Thyroid gland (tissue), 4 donors: ENCODE measurements at regions not wholly inside any gene's neighbourhood (a gene's known extent, or its start where the extent isn't known, plus 50 kb on each side); places are given as distances from the start of the nearest gene placed in this dataset.

Source experiments
- DNase-seq, 2 donors: peaks; one replicate each; pipeline ENCODE4 v3.0.0-alpha.2; 2019
- H3K27ac ChIP-seq, 3 donors: fragments of 200-600 bp; sonication (generic); 1 replicate in 2 of 3; 2 replicates in 1 of 3; pipeline ENCODE4 v1.5.1; 2016 to 2019; ENCODE audit warnings: mild to moderate bottlenecking in 1 of 3, moderate library complexity in 1 of 3
- H3K27me3 ChIP-seq: fragments of 200-600 bp; sonication (generic); one replicate; pipeline ENCODE4 v1.5.1; 2019
- H3K36me3 ChIP-seq, 2 donors: fragments of 200-600 bp; sonication (generic); one replicate each; pipeline ENCODE4 v1.5.1; 2016 to 2019
- H3K4me1 ChIP-seq, 2 donors: fragments of 200-600 bp; sonication (generic); one replicate each; pipeline ENCODE4 v1.5.1; 2017 to 2019
- H3K4me3 ChIP-seq, 3 donors: fragments of 200-600 bp; sonication (generic); replicated peaks in 1 of 3; 1 replicate in 2 of 3; 2 replicates in 1 of 3; pipeline ENCODE4 v1.5.1; 2016; ENCODE audit warnings: mild to moderate bottlenecking in 1 of 3
- H3K9me3 ChIP-seq: fragments of 200-600 bp; sonication (generic); one replicate; pipeline ENCODE4 v1.5.1; 2017
- POLR2A ChIP-seq, 2 donors: fragments of 450-650 bp; IDR thresholded peaks; one replicate each; pipeline ENCODE4 v1.6.1; 2017; ENCODE audit warnings: antibody characterized with exemption in 2 of 2, mild to moderate bottlenecking in 2 of 2, moderate library complexity in 1 of 2
- WGBS, 2 donors: methylation state at CpG; one replicate each; pipeline ENCODE4 v1.1.5; 2017; 5-methylcytosine and 5-hydroxymethylcytosine counted together
- intact Hi-C: fragments of 100-400 bp; cut with DNase I; formaldehyde crosslinking; loops from one replicate; pipeline ENCODE4 v1.15.1; 2023
- TF ChIP-seq, protein P1 (sequence below), 6 experiments: fragments of 200-600 bp in 3 of 6; fragments of 450-650 bp in 3 of 6; sonication (generic) in 3 of 6; IDR thresholded peaks; one replicate each; pipeline ENCODE4 v1.5.1; 2016 to 2019; ENCODE audit warnings: antibody characterized with exemption in 6 of 6, mild to moderate bottlenecking in 2 of 6, inconsistent platforms in 1 of 6, moderate library complexity in 1 of 6

DNA sequence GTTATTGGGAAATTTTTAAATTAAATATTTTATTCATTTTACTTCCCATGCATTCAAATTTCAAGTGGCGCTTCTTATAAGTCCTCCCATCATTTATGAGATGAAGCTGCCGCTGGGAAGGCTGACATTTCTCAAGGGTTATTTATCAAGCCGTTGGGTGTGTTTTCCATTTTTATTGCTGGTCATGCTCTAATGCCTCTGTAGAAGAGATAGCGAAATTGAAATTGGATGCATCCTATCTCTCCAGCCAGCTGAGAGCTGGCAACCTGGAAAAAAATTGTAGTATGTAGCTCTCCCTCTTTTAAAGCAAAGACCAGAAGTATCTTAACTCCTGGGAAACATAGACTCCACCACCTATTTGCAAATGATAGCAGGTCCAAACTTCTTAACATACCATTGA is 135.9 kb downstream of the C6orf118 start:
- WGBS, 2 donors: 82% methylated on average over 4 of the region's 4 CpGs
- DNase-seq: no peak

DNA sequence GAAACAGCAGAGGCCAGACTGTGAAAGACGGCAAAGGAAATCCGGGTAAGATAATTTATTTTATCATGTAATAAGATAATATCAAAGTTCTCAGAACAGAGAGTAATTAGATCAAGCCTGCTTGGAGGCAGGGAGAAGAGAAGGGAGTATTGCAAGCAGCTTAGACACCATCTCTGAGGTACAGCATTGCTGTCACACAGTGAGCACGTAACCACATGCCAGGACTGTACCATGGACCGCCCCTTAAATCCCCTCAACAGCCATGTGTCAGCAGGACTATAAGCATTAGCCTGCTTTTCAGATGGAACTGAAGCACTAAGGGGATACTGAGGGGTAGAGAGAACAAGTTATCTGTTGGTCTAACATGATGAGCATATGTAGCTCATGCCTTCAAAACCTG is 141.5 kb downstream of the C6orf118 start:
- H3K36me3 ChIP-seq: no peaks in the 10 kb centered on the region
- H3K27ac ChIP-seq: no peak overlapping the region
- no peak for DNase-seq
- no peak overlapping the region for H3K4me3 ChIP-seq
- H3K9me3 ChIP-seq: no peaks in the 10 kb centered on the region
- WGBS, 2 donors: 87 to 88% methylated on average over 4 of the region's 4 CpGs
- intact Hi-C loops: no loop called here
- TF ChIP-seq POLR2A (IDR thresholded peaks at IDR 0.05): no peak
- TF ChIP-seq, protein P1, sequence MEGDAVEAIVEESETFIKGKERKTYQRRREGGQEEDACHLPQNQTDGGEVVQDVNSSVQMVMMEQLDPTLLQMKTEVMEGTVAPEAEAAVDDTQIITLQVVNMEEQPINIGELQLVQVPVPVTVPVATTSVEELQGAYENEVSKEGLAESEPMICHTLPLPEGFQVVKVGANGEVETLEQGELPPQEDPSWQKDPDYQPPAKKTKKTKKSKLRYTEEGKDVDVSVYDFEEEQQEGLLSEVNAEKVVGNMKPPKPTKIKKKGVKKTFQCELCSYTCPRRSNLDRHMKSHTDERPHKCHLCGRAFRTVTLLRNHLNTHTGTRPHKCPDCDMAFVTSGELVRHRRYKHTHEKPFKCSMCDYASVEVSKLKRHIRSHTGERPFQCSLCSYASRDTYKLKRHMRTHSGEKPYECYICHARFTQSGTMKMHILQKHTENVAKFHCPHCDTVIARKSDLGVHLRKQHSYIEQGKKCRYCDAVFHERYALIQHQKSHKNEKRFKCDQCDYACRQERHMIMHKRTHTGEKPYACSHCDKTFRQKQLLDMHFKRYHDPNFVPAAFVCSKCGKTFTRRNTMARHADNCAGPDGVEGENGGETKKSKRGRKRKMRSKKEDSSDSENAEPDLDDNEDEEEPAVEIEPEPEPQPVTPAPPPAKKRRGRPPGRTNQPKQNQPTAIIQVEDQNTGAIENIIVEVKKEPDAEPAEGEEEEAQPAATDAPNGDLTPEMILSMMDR (IDR thresholded peaks at IDR 0.05): no peak
- H3K4me1 ChIP-seq: no peaks in the 10 kb centered on the region
- no peaks in the 10 kb centered on the region for H3K27me3 ChIP-seq

More for the DNA sequence above, 135.9 kb downstream of the C6orf118 start:
- no peaks in the 10 kb centered on the region for H3K9me3 ChIP-seq
- no peak overlapping the region for H3K27ac ChIP-seq
- no peaks in the 10 kb centered on the region for H3K27me3 ChIP-seq
- no peak for TF ChIP-seq POLR2A (IDR thresholded peaks at IDR 0.05)
- TF ChIP-seq, protein P1 (IDR thresholded peaks at IDR 0.05): no peak
- H3K4me3 ChIP-seq: no peak overlapping the region
- no peaks in the 10 kb centered on the region for H3K4me1 ChIP-seq
- intact Hi-C loops: no loop called here
- no peaks in the 10 kb centered on the region for H3K36me3 ChIP-seq

DNA sequence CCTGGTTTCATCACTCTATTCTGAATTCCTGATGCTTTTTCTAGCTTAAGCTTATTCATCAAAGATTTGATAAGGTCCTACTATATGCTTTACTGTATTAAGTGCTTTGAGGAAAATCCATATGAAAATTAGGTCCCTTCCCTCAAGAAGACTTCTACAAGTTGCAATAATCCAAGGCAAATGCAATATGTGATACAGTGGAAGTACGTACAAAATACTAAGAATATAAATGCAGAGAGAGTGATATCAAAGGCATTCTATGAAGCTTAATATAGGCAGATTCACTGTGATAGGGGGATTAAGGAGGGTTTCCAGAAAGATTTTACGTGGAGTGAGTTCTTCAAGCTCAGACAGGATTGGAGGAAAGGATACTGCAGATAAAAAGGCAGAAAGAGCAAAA is 142.1 kb downstream of the C6orf118 start:
- Histone ChIP-seq H3K27ac (no peak overlapping the region), H3K4me3 (no peak overlapping the region), H3K36me3 (no peaks in the 10 kb centered on the region), H3K9me3 (no peaks in the 10 kb centered on the region), H3K27me3 (no peaks in the 10 kb centered on the region), H3K4me1 (no peaks in the 10 kb centered on the region)
- TF ChIP-seq POLR2A (IDR thresholded peaks at IDR 0.05): no peak
- TF ChIP-seq, protein P1 (IDR thresholded peaks at IDR 0.05): no peak
- DNase-seq: no peak
- intact Hi-C loops: no loop called here
- WGBS, 2 donors: 71 to 77% methylated on average over 2 of the region's 2 CpGs

DNA sequence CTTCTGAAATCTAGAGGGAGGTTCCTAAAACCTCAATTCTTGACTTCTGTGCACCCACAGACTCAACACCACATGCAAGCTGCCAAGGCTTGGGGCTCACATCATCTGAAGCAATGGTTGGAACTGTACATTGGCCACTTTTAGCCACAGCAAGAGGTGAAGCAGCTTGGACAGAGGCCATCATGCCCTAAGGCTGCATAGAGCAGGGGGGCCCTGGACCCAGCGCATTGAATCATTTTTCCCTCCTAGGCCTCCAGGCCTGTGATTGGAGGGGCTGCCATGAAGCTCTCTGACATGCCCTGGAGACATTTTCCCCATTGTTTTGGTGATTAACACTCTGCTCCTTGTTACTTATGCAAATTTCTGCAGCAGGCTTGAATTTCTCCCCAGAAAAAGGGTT is 145.9 kb downstream of the C6orf118 start:
- TF ChIP-seq, protein P1 (IDR thresholded peaks at IDR 0.05): no peak
- no peak for TF ChIP-seq POLR2A (IDR thresholded peaks at IDR 0.05)
- no peak for DNase-seq

DNA sequence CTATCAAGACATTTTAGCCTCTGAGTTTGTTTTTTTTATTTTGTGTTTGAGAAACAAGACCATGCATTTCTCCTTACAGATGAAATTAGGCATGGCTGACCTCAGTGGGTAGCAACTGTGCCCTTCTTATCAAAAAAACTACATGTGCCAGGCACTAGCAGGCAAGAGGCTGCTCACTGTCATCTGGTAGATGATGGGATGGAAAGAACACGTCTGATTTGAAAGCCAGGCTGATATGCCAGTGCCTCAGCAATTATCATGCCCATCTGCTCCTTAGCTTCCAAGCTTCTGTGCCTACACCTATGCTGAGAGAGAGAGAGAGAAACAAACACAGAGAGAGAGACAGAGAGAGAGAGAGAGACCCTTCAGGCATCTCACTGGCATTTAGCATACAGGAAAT is 149.9 kb downstream of the C6orf118 start:
- H3K4me3 ChIP-seq: no peak overlapping the region
- no peak for DNase-seq
- intact Hi-C loops: no loop called here
- no peaks in the 10 kb centered on the region for H3K9me3 ChIP-seq
- H3K4me1 ChIP-seq: no peaks in the 10 kb centered on the region
- no peaks in the 10 kb centered on the region for H3K27me3 ChIP-seq
- 53 to 57% methylated on average over 1 of the region's 1 CpG for WGBS, 2 donors
- no peaks in the 10 kb centered on the region for H3K36me3 ChIP-seq
- H3K27ac ChIP-seq: no peak overlapping the region
- no peak for TF ChIP-seq POLR2A (IDR thresholded peaks at IDR 0.05)
- TF ChIP-seq, protein P1 (IDR thresholded peaks at IDR 0.05): no peak

More for the DNA sequence above, 145.9 kb downstream of the C6orf118 start:
- H3K4me3 ChIP-seq: no peak overlapping the region
- intact Hi-C loops: no loop called here
- H3K4me1 ChIP-seq: no peaks in the 10 kb centered on the region
- no peaks in the 10 kb centered on the region for H3K36me3 ChIP-seq
- WGBS, 2 donors: 92 to 100% methylated on average over 1 of the region's 1 CpG
- no peaks in the 10 kb centered on the region for H3K9me3 ChIP-seq
- no peaks in the 10 kb centered on the region for H3K27me3 ChIP-seq
- H3K27ac ChIP-seq: no peak overlapping the region
